IMR-90 (cell line): ENCODE measurements at regions not wholly inside any gene's neighbourhood (a gene's known extent, or its start where the extent isn't known, plus 50 kb on each side); places are given as distances from the start of the nearest gene placed in this dataset.
"Not testable (repeated sequence)": the region's sequence is repeated elsewhere in the genome, so short reads cannot be mapped to it uniquely, and the experiment has no call there.

Source experiments
- BHLHE40 ChIP-seq: fragments of 150-350 bp; IDR thresholded peaks from 2 replicates; pipeline ENCODE4 v1.6.1; 2016; ENCODE audit warnings: mild to moderate bottlenecking, low read depth, low read length
- CTCF ChIP-seq: conservative IDR thresholded peaks from 2 replicates; pipeline ENCODE4 v1.5.1; 2012; ENCODE audit warnings: mild to moderate bottlenecking, low read depth, low read length, improper control_type of control experiment
- MXI1 ChIP-seq: IDR thresholded peaks from 2 replicates; pipeline ENCODE4 v1.6.1; 2012; ENCODE audit warnings: low read depth, mild to moderate bottlenecking, low read length, moderate library complexity, borderline replicate concordance
- POLR2A ChIP-seq: IDR thresholded peaks from 2 replicates; pipeline ENCODE4 v1.6.1; 2012; ENCODE audit warnings: mild to moderate bottlenecking, low read depth, low read length
- RCOR1 ChIP-seq: IDR thresholded peaks from 2 replicates; pipeline ENCODE4 v1.6.1; 2012; ENCODE audit warnings: mild to moderate bottlenecking, low read length, improper control_type of control experiment; ENCODE audit not compliant: insufficient replicate concordance

GRCh38 chr14:19237656-19238055 lies 196.5 kb downstream of the POTEG start:
- TF ChIP-seq CTCF, MXI1, POLR2A, RCOR1, BHLHE40: not testable (repeated sequence)
